ENCODE measurements at regions not wholly inside any gene's neighbourhood (a gene's known extent, or its start where the extent isn't known, plus 50 kb on each side); places are given as distances from the start of the nearest gene placed in this dataset.

DNA sequence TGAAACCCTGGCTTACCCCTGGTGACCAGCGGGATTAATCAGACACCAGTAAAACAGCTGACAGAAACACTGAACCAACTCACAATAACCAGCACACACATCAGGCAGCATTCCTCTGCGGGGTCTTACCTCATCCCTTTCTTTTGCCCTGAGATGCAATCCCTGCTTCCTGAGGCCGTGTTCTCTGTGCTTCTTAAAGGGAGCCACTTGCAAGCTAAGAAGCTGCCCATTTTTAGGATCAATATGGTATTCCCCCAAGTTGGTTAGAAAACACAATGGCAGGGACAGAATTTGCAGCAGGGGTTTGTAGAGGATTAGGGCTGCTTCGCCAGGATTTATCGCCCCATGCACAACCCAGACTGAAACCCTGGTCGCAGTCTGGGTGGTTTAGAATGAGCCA is 74.7 kb upstream of the OLIG2 start:
- Histone ChIP-seq H3K36me3 (no peaks in the 10 kb centered on the region), H3K9me3 (no peaks in the 10 kb centered on the region), H3K27ac (no peak overlapping the region), H3K27me3 (peaks cover 52% of the 10 kb centered on the region), H3K4me1 (no peaks in the 10 kb centered on the region), H3K4me3 (no peak overlapping the region)
- 57% methylated on average over 6 of the region's 6 CpGs for WGBS
- DNase-seq (ENCODE audit: low spot score in 2 of 2): no peak
- TF ChIP-seq EP300 (IDR thresholded peaks at IDR 0.05): no peak
- TF ChIP-seq, protein P1, sequence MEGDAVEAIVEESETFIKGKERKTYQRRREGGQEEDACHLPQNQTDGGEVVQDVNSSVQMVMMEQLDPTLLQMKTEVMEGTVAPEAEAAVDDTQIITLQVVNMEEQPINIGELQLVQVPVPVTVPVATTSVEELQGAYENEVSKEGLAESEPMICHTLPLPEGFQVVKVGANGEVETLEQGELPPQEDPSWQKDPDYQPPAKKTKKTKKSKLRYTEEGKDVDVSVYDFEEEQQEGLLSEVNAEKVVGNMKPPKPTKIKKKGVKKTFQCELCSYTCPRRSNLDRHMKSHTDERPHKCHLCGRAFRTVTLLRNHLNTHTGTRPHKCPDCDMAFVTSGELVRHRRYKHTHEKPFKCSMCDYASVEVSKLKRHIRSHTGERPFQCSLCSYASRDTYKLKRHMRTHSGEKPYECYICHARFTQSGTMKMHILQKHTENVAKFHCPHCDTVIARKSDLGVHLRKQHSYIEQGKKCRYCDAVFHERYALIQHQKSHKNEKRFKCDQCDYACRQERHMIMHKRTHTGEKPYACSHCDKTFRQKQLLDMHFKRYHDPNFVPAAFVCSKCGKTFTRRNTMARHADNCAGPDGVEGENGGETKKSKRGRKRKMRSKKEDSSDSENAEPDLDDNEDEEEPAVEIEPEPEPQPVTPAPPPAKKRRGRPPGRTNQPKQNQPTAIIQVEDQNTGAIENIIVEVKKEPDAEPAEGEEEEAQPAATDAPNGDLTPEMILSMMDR (IDR thresholded peaks at IDR 0.05): no peak
- no peak for TF ChIP-seq POLR2A (IDR thresholded peaks at IDR 0.05)
- TF ChIP-seq POLR2AphosphoS5 (IDR thresholded peaks at IDR 0.05): no peak

DNA sequence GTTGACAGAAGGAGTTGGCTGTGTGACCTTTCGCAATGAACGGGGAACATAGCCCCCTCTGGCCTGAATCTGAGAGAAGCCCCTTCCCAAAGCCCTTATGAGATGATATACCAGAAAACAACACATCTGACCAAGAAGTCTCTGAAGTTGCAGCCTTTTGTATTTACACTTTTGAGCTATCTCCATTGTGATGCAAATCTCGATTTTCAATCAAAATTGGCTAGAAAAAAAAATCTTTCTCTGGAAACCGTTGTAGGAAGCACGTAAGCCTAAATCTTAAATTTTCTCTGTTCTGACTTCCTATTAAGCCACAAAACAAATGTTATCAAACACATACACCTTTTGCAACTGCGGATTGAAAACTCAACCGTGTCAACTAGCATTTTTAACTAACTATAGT is 71.4 kb upstream of the OLIG2 start:
- no peaks in the 10 kb centered on the region for H3K36me3 ChIP-seq
- H3K4me1 ChIP-seq: no peaks in the 10 kb centered on the region
- WGBS: 60% methylated on average over 7 of the region's 7 CpGs
- no peak for TF ChIP-seq EP300 (IDR thresholded peaks at IDR 0.05)
- TF ChIP-seq POLR2AphosphoS5 (IDR thresholded peaks at IDR 0.05): no peak
- no peak for TF ChIP-seq POLR2A (IDR thresholded peaks at IDR 0.05)
- TF ChIP-seq, protein P1 (IDR thresholded peaks at IDR 0.05): no peak
- H3K27me3 ChIP-seq: peaks cover 80% of the 10 kb centered on the region
- no peaks in the 10 kb centered on the region for H3K9me3 ChIP-seq
- H3K4me3 ChIP-seq: no peak overlapping the region
- no peak for DNase-seq (ENCODE audit: low spot score in 2 of 2)
- H3K27ac ChIP-seq: no peak overlapping the region

DNA sequence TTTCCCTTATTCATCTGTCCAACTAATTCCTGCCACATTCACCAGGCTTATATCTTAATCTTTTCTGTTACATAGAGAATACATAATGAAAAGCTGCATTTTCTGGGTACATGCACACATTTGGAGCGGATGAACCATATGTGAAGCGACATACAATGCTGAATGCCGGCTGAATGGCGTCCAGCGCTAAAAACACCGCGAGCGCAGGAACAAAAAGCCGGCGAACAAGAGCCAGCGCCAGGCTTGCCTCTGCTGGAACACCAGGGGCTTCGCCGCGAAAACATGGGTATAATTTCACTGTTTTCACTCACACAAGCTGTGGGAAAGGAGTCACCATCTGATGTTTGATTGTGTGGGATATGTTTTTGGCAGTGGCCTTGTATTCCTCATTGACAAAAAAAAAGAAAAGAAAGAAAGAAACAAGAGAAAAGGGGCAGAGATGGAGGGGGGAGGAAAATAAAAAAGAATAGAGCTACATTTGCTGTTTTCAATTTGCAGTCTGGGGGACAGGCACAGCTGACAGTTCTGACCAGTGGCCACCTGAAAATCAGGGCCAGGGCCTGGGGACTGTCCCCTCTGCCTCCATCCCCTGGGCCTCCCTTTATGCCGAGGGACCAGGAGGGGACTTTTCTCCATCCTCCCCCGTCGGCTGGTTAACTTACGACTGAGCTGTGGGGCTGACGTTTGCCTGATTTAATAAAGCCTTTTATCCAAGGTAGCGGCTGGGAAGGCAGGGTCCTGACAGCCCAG is 70.2 kb upstream of the OLIG2 start:
- Histone ChIP-seq H3K9me3 (no peaks in the 10 kb centered on the region), H3K4me1 (no peaks in the 10 kb centered on the region), H3K27ac (no peak overlapping the region), H3K4me3 (no peak overlapping the region), H3K27me3 (peaks cover 82% of the 10 kb centered on the region), H3K36me3 (no peaks in the 10 kb centered on the region)
- DNase-seq (ENCODE audit: low spot score in 2 of 2): no peak
- WGBS: 59% methylated on average over 20 of the region's 20 CpGs
- TF ChIP-seq, protein P1 (IDR thresholded peaks at IDR 0.05): no peak
- TF ChIP-seq EP300 (IDR thresholded peaks at IDR 0.05): no peak

DNA sequence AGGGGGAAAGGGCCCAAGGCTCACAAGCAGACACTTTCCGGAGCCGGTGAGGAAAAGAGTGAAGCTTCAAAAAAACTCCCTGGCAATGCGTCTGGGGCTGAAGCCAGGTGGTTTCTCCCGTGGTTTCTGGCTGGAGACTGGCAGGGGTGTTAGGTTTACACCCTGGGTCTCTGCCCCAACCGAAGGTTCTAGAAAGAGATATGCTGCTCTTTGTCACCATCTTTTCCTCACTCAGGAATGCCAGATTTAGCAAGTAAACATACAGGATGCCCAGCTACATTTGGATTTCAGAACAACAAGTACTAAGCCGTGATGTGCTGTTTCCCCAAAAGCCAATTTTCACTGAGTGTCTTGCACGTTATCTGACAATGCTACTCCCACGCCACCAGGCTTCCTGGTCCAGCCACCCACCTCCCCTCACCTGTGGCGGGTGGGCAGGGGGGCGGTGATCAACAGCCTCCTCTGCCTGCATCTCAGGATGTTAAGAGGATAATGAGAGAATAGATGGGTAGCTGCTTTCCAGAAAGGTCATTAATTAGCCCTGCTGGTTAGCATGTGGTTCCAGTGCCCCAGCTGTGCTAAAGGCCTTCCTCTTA is 69.6 kb upstream of the OLIG2 start:
- H3K9me3 ChIP-seq: no peaks in the 10 kb centered on the region
- H3K27ac ChIP-seq: no peak overlapping the region
- no peak overlapping the region for H3K4me3 ChIP-seq
- TF ChIP-seq POLR2A (IDR thresholded peaks at IDR 0.05) (no peak), EP300 (IDR thresholded peaks at IDR 0.05) (no peak), POLR2AphosphoS5 (IDR thresholded peaks at IDR 0.05) (no peak)
- TF ChIP-seq, protein P1 (IDR thresholded peaks at IDR 0.05): no peak
- 58% methylated on average over 10 of the region's 10 CpGs for WGBS
- H3K27me3 ChIP-seq: peaks cover 77% of the 10 kb centered on the region
- no peaks in the 10 kb centered on the region for H3K36me3 ChIP-seq
- H3K4me1 ChIP-seq: no peaks in the 10 kb centered on the region
- no peak for DNase-seq (ENCODE audit: low spot score in 2 of 2)

DNA sequence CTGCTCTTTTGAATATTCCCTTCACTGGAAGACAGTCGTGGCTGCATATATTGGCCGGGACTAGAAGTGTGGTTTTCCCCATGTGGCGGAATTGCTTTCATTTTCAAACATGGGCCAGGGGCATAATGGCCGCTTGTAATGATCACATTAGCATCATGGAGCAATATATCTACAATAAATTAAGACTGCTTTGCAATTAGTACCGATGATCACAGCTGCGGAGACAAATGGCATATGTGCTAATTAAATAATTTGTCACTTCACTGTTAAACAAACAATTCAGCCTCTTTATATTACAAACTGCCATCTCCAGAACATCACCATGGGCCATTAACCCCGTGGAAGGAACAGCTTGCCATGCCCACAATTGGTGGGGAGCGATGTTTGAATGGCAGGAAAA is 68.2 kb upstream of the OLIG2 start:
- Histone ChIP-seq H3K27me3 (peaks cover 82% of the 10 kb centered on the region), H3K36me3 (no peaks in the 10 kb centered on the region), H3K4me3 (no peak overlapping the region), H3K9me3 (no peaks in the 10 kb centered on the region), H3K4me1 (no peaks in the 10 kb centered on the region), H3K27ac (no peak overlapping the region)
- DNase-seq (ENCODE audit: low spot score in 2 of 2): no peak
- TF ChIP-seq EP300 (IDR thresholded peaks at IDR 0.05) (no peak), POLR2A (IDR thresholded peaks at IDR 0.05) (no peak), POLR2AphosphoS5 (IDR thresholded peaks at IDR 0.05) (no peak)
- TF ChIP-seq, protein P1 (IDR thresholded peaks at IDR 0.05): no peak
- WGBS: 67% methylated on average over 8 of the region's 8 CpGs

Data from suprapubic skin (tissue), 4 donors.